Kidney epithelial cell (primary cell): ENCODE measurements at regions not wholly inside any gene's neighbourhood (a gene's known extent, or its start where the extent isn't known, plus 50 kb on each side); places are given as distances from the start of the nearest gene placed in this dataset.

Experiments used
- DNase-seq: peaks from one replicate; pipeline ENCODE4 v3.0.0-alpha.2; 2010; ENCODE audit warnings: low read depth
- H3K27me3 ChIP-seq: 2 replicates; pipeline ENCODE4 v1.6.0; 2011; ENCODE audit warnings: low read length; ENCODE audit not compliant: control insufficient read depth, insufficient read depth
- H3K36me3 ChIP-seq: 2 replicates; pipeline ENCODE4 v1.5.1; 2011; ENCODE audit warnings: low read length; ENCODE audit not compliant: control insufficient read depth, insufficient read depth
- H3K4me3 ChIP-seq: 2 replicates; pipeline ENCODE4 v1.5.1; 2011; ENCODE audit warnings: low read depth, mild to moderate bottlenecking, control low read depth, low read length
- TF ChIP-seq, protein P1 (sequence below): IDR thresholded peaks from 2 replicates; pipeline ENCODE4 v1.5.1; 2011; ENCODE audit warnings: mild to moderate bottlenecking, moderate library complexity, low read length, control low read depth, inconsistent platforms; ENCODE audit not compliant: insufficient read depth, poor library complexity, severe bottlenecking

DNA sequence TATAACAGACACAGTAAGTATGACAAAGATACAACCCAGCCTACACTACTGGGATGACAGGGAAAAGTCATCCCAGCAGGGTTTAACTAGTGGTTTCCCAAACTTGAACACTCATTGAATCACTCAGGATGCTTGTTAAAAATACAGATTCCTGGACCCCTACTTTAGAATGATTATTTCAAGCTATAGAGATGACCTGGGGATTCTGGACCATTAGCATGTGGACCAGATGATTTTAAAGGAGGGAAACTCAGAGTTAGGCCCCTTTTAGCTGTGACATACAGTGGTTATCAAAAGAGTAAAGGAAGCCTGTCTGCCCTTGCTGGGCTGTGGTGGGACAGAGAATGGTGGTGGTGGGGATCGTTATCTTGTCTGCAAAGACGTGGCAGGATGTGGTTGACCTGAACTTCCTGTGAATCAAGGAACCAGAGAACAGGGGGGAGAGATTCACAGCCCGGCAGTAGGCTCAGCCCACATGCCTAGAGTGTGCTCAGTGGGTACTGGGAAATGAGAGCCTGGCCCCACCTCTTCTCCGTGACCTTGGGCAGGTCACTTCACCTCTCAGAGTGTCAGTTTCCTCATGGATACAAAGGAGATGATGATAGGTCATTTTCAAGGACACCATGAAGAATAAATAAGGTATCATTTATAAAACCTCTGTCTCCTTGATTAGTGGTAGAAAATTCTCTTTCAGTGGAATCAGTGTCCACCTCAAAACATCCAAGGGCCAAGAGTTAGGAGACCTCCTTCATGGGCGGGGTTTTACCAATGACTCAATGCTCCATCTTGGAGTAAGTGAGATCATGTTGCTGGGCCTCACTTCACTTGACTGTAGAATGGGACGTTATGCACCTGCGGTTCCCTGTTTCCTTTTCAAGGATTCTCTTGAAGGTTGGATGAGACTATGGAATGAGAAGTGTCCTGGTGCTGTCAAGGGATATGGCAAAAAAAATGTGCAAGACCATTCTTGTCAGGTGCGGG is 306.5 kb downstream of the RPLP1 start:
- Histone ChIP-seq H3K27me3 (no peaks in the 10 kb centered on the region), H3K4me3 (no peak overlapping the region), H3K36me3 (no peaks in the 10 kb centered on the region)
- TF ChIP-seq, protein P1, sequence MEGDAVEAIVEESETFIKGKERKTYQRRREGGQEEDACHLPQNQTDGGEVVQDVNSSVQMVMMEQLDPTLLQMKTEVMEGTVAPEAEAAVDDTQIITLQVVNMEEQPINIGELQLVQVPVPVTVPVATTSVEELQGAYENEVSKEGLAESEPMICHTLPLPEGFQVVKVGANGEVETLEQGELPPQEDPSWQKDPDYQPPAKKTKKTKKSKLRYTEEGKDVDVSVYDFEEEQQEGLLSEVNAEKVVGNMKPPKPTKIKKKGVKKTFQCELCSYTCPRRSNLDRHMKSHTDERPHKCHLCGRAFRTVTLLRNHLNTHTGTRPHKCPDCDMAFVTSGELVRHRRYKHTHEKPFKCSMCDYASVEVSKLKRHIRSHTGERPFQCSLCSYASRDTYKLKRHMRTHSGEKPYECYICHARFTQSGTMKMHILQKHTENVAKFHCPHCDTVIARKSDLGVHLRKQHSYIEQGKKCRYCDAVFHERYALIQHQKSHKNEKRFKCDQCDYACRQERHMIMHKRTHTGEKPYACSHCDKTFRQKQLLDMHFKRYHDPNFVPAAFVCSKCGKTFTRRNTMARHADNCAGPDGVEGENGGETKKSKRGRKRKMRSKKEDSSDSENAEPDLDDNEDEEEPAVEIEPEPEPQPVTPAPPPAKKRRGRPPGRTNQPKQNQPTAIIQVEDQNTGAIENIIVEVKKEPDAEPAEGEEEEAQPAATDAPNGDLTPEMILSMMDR: no peak
- DNase-seq: no peak

DNA sequence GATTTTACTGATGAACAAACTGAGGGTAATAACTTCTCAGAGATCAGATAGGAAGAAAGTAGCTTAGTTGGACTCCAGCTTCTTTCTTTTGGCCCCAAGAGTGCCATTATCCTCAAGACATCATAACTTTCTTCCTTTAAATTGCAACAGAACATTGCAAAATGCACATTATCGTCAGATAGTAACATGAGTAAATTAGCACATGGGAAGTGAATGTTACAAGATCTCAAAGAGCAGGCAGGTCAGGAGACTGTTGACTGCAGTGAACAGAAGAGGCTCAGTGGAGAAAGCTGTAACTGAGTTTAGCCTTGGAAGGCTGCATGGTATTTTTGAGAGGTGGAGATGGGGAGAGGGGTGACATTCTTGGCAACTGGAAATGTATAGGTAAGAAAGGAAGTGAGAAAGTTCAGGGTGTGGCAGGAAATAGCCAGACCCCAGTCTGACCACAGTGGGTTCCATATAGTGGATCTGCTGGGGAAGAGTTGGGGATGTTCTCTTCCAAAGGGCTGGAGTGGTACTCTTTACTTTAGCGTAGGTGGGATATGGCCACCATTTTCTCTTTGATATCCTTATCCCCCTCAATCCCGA is 307.7 kb downstream of the RPLP1 start:
- DNase-seq: no peak
- TF ChIP-seq, protein P1: no peak
- Histone ChIP-seq H3K36me3 (no peaks in the 10 kb centered on the region), H3K27me3 (no peaks in the 10 kb centered on the region), H3K4me3 (no peak overlapping the region)

DNA sequence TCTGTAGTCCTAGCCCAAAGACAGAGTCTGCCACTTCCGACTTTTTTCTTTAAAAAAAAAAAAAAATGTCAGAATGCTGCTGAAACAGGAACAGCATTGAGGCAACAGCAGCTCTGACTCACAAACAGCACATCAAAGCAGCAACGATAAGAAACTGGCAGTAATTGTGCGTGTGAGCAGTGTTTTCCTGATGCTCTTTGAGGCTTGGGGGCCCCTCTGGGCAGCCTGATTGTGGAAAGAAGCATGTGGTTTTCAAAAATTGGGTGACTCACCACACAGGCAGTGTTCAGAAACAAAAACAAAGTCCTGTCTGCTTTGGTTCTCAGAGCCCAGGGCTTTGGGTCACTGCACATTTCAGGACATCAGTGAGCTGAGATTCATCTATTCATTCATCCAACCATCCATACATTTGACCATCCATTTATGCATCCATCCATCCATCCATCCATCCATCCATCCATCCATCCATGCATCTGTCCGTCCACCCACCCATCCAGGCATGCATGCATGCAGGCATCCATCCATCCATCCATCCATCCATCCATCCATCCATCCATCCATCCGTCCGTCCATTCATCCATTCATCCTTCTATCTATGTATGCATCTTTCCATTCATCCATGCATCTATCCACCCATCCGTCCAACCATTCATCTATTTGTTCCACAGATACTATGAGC is 308.4 kb downstream of the RPLP1 start:
- peak; percentile 93 for DNase-seq

DNA sequence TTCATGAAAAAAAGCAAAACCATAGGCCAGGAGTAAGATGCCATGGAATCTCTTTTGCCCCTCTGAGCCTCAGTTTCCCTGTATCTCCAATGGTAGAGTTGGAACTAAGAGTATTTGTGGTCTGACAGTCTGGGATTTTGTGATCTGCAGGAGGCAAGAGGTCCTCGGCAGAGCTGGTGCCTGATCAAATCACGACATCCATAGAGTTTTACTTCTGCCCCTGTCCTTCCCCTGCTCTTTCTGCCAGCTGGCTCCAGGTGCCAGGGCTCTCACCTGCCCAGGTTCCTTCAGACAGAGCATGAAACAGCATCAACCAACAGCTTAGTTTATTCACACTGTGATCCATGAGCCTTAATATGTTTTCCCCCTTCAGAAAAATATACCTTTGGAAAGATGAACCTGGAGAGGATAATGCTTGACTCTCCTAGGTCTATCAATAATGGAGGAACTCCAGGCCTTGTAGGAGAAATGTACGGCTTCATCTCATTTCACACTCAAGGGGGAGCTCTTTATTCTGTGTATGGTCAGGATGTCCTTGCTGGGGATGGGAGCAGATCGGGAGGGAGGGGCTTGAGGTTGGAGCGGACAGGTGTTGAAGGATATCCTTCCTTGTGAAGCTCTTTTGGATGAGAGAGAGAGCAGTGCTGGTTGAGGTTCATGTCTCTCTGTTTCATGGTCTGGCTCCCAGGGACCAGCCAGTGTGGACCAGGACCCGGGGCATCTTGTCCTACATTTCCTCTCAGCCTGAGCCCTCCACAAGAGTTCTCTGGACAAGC is 309.9 kb downstream of the RPLP1 start:
- Histone ChIP-seq H3K4me3 (no peak overlapping the region), H3K27me3 (no peaks in the 10 kb centered on the region), H3K36me3 (no peaks in the 10 kb centered on the region)
- TF ChIP-seq, protein P1: no peak
- no peak for DNase-seq

More for the DNA sequence above, 308.4 kb downstream of the RPLP1 start:
- Histone ChIP-seq H3K4me3 (no peak overlapping the region), H3K36me3 (no peaks in the 10 kb centered on the region), H3K27me3 (no peaks in the 10 kb centered on the region)
- TF ChIP-seq, protein P1: no peak

DNA sequence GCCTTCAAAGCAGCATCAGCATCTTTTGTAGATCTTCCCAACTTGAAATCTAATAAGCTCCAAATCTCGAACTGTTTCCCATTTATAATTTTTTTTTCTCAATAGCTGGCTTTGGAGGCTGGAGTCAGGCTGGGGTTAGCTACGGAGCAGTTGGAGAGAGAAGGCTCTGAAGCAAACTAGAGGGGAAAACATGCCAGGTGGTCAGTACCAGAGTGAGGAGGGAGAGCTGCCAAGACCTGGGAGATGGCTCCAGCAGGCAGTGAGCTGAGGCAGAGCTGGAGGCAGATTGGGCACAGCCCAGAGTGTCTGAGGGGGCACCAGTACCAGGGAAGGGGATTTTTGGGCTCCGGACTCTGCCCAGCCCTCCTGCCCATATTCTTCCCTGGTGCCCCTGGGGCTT is 311.2 kb downstream of the RPLP1 start:
- DNase-seq: no peak
- no peak overlapping the region for H3K4me3 ChIP-seq
- TF ChIP-seq, protein P1: no peak
- no peaks in the 10 kb centered on the region for H3K27me3 ChIP-seq
- no peaks in the 10 kb centered on the region for H3K36me3 ChIP-seq
